ENCODE measurements at regions not wholly inside any gene's neighbourhood (a gene's known extent, or its start where the extent isn't known, plus 50 kb on each side); places are given as distances from the start of the nearest gene placed in this dataset.

DNA sequence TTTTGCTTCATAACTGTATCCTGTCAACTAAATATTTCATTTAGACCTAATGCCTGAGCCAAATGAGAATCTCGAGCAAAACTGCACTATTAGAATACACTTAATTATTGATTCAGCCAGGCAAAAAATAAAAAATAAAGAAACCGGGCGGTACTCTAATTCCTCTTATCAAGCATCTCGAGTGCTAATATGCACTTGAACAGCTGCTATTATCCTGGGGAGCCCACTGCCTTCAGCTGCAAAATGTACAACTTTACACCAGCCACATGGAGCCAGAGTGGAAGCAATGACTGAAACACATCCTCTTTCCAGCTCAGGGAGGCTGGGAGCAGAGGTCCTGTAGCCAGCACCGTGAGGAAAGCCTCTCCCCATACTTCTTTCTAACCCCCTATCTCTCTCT, 390.0 kb upstream of the CADM1 start:
- DNase-seq (ENCODE audit: low spot score), result no peak

DNA sequence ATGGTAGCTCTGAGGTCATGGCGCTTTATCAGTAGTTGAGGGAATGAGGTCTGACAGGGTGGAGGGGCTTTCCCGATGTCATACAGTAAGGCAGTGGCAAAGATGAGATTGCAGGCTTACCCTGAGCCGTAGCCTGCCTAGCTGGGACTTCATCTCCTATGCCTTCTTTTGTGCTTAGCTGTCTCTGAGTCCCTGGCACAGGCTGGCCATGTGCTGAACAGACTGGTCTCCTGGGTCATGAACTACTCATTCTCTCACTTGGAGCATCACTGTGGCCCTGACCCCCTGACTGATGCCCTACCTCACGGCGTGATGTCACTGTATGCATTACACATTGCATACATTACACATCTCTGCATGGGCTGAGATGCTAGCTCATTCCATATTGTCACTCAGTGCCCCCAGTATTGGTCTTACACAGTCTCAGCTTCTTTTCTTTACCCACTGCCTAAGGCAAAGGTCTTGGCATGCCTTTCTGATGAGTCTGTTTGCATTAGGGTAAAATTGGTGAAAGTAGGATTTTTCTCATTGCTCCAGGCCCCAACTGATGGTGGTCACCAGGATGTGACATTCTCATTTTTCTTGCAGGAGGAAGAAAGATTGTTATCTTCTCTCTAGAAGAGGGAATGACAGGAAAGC, 389.4 kb upstream of the CADM1 start:
- no peak for DNase-seq (ENCODE audit: low spot score)

- DNase-seq (ENCODE audit: low spot score), result no peak
These were observed 387.8 kb upstream of the CADM1 start for GRCh38 chr11:115892016-115892415.

GRCh38 chr11:115891581-115891980, 387.4 kb upstream of the CADM1 start:
- no peak for DNase-seq (ENCODE audit: low spot score)

- no peak for DNase-seq (ENCODE audit: low spot score)
These were observed 386.3 kb upstream of the CADM1 start for GRCh38 chr11:115890500-115890899.

GRCh38 chr11:115889712-115890111, 385.5 kb upstream of the CADM1 start:
- DNase-seq (ENCODE audit: low spot score), result no peak

DNA sequence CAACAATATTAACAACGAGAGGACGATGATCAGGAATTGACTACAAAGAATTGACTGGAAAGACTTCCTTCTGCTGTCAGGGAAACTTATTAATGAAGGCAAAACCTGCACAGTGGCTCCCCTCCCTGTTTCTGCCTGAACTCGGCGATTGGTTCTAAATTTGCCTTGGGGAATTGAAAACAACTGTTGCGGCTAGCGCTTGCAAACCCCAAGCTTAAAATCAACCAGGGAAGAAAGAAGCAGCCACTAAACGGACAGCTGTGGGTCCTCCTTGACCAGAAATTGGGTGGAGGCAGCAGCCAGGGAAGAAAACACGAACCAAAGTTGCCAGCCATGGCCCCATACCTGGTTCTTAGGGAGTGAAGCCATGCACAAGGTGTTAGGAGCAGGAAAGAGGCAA, 383.5 kb upstream of the CADM1 start:
- no peak for DNase-seq (ENCODE audit: low spot score)

DNA sequence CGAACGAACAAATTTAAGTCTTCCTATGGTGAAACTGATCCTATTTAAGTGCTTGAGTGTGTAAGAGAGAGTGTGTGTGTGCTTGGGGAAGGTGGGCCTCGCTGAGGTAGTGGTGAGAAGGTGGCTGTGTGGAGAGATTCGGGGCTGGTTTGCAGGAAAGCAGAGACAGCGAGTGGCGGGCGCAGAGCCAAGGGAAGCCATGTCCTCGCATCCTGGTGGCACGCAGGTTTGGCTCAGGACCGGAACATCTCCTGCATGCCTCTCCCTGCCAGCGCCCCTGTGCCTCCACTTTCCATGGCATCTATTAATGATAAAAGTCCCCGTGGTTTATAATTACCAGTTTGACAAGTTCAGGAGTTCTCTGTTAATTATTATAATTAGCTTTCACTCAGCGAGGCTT, 383.1 kb upstream of the CADM1 start:
- DNase-seq (ENCODE audit: low spot score), result no peak

DNA sequence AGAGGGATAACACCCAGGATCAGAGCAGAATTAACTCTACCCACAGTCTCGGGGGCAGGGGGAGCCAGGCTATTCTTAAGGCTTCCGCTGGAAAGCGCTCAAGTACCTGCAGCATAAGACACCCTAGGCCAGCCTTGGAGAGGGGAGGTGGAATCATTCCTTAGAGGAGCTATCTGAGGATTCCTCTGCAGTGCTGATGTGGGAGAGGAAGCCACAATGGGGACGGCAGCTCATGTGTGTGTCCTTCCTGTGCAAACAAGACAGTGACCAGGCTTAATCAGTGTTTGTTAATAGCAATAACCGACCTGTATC, 382.2 kb upstream of the CADM1 start:
- no peak for DNase-seq (ENCODE audit: low spot score)

DNA sequence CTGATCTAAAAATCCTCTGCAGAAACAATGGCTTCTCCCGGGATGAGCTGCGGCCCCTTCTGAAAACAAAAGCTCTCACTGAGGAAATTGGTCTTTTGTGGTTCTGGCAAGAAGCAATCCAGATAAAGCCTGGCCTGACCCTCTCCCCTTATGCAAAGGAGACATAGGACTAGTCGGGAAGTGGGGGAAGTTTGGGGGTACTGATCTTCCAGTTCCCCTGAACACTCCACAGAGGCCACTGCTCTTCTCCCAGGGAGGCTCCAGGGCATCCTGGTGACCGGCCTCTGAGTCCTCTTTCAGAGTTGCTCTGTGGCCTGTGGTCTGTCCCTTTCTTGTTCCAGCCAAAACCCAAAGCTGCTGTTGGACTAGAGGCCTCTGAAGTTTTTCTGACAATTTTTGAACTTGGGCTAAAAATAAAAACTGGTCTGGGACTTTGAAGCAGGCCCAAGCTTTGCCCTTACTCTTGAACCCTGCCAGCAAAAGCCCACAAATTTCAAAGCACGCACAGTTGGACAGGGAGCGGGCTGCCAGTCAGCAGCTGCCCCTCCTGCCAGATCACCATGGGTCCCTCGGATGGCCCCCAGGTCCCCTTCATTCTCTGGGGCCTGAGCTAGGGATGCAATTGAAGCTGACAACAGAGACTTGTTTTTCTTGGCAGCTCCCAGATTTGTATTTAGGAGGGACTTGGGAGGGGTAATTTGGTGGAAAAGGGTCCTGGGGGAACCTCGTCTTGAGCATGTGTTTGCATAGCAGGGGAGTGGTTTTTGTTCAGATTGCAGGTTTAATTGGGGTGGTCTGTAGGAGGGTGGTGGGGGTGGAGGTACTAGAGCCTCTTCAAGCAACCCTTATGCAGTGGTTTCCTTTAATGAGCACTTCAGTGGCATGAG, 381.6 kb upstream of the CADM1 start:
- DNase-seq (ENCODE audit: low spot score), result no peak

- DNase-seq (ENCODE audit: low spot score), result no peak
These were observed 380.8 kb upstream of the CADM1 start for GRCh38 chr11:115884800-115885534.

DNA sequence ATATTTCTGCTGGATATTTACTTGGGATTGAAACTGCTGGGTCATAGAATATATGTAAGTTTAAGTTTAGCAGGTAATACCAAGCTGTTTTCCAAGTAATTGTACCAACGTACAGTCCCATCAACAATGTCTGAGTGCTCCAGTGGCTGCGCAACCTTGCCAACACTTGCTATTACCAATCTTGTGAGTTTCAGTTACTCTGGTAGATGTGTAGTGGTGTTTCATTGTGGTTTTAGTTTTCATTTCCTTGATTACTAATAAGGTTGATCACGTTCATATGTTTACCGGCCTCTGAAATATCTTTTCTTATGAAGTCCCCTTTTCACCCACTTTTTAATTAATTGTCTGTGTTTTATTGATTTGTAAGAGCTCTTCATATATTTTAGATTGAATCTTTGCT, 370.6 kb upstream of the CADM1 start:
- DNase-seq (ENCODE audit: low spot score), result no peak

DNA sequence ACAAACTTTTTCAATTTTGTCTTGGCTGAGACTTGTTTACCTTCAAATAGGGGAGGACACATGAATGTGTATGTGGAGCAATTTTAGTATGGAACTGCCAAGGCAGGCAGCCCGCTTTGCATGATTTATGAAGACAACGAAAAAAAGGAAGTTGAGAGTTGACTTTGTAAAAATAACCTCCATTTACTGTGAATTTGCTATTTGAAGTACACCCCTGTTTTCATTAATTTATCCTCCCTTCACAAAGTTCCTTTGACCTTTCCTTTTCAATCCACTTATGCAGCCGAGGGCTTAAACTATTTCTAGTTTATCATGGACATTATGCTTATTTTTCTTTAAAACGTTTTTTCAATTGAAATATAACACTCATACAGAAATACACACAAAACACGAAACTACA, 369.6 kb upstream of the CADM1 start:
- DNase-seq (ENCODE audit: low spot score), result no peak

DNA sequence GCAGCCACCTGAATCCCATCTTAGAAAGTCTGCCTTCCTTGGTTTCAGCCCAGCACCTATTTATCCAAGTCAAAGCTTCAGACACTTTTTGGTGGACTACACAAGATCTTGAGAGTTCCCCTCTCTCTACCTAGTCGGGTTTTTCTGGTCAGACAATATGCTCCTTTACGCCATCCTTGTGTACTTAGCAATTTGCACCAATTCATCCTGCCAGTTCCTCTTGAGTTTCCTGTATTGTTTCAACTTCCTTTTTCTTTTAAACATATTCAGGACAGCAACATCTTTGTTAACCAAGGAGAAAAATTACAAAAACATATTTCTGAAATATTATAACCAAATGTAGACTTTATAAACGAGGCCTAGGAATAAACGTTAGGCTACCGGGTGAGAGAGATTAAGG, 368.2 kb upstream of the CADM1 start:
- DNase-seq (ENCODE audit: low spot score), result no peak

DNA sequence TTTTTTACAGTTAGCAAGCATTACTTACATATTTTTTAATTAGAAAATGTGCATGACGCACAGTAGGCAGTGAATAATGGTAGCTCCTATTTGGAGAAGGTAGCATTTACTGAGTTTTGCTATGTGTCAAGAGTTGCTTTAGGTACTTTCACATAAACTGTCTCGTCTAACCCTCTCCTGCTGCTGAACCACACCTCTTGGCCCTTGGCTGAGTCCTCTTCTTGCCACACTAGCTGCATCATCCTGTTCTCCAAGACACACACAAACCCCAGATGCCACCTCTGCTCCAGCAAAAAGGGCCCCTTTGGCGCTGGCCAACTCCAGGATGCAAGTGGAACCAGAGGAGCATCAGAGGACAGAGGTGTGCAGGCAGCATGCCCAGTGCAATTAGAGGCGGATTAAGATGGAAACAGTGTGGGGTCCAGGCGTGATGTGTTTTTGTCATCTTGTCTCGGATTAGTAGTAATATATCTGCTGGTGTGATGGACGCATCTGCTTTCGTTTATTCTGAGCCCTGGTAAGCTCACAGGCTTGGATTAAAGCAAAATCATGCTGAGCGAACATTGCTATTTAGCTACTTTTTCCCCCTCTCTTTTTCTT, 367.0 kb upstream of the CADM1 start:
- no peak for DNase-seq (ENCODE audit: low spot score)

DNA sequence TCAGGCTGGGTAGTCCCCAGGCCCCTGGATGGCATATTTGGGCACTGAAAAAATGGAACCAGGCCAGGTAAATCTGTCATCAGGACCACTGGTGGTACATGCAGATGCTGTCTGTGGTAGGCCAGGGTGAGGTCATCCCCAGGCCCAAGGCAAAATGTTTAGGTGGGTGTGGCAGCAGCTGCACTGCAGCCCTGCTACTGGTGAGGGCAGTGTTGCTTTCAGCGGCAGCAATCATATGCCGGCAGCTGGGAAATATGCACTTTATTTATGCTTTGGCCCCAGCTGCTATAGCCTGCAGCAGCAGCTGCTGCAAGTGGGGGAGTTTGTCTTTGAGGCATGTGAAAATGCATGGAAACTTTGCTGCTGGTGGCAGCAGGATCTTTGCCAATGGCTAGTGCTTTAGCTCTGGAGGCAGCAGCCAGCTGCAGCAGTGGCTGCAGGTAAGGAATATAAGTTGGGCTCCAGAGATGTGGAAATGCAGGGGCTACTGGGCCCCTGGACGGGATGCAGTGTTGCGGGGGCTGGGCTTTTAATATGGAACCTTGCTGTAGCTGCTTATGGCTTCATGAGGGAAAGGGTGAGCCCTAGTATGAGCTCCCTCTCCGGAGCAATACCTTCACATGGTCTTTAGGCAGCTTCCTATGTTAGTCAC, 365.7 kb upstream of the CADM1 start:
- no peak for DNase-seq (ENCODE audit: low spot score)

DNA sequence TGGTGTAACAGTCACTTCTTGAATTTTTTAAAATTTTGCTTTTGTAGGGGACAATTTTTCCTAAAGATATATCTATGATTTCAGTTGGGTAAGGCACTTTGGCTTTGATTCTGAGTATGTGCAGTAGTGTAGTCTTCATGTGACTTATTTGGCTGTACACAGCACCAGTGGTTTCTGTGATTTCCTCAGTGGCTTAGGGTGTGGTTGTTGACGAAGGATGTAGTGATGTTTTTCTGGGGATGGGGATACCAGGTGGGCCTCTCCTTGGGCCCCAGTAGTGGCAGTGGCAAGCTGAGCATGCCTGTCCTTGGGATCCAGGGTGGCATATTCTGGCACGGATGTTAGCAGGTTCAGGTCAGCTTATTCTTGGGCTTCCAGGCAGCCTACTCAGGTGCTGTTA, 364.9 kb upstream of the CADM1 start:
- DNase-seq (ENCODE audit: low spot score), result no peak

- DNase-seq (ENCODE audit: low spot score), result no peak
These were observed 356.0 kb upstream of the CADM1 start for GRCh38 chr11:115860246-115860645.

DNA sequence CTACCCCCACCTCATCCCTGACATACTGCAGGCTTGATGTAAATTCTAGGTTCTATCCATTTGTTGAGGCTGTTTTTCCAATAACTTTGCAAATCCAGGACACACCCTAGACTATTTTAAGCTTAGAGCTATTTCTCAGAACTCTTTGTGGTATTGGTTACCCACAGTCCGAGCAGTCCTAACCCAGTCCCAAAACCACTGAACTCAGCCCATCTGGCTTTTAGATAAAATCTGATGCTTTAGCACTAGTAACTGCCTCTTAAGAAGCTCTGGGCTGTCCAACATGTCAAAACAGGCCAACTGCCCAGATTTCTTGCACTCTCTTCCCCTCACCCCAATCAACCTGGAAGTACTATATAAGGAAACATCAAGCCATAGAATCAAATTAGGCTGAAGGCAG, 344.4 kb upstream of the CADM1 start:
- DNase-seq (ENCODE audit: low spot score), result no peak

- DNase-seq (ENCODE audit: low spot score), result no peak
These were observed 343.9 kb upstream of the CADM1 start for GRCh38 chr11:115848080-115848479.

DNA sequence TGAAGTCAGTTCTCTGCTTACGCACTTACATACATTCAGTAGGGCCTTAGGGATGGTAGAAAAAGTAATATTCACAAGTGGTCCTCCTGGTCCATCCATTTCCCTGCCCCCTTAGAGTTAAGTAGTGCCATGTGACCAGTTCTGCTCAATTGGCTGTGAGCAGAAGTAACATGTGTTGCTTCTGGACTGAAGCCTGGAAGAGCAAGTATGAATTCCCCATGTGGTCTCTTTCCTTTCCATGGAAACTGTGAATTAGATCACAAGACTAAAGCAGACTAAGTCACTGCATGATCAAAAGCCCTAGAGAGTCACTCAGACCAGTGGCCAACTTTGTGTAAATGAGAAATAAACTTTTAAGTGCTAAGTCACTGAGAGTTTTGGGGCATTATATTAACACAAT, 341.7 kb upstream of the CADM1 start:
- no peak for DNase-seq (ENCODE audit: low spot score)

DNA sequence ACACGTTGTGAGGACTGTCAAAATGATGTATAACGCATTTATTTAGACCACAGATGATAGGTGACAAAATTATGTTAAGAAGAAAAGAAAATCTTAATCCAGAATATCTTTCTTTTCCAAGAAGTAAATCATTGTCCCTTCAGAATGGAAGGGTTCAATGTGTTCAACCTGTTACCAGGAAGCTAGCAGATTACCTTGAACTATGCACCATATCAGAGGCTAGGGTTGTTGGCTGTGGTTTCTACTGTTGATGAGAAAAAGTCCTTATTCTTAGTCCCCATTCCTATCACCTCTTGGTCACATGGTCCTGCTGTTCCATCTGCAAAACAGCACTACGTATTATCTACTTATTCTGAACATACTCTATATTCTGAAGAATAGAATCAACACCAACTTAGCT, 339.5 kb upstream of the CADM1 start:
- DNase-seq (ENCODE audit: low spot score), result no peak

Data from kidney capillary endothelial cell (primary cell).